GM12801 (cell line): ENCODE measurements at regions not wholly inside any gene's neighbourhood (a gene's known extent, or its start where the extent isn't known, plus 50 kb on each side); places are given as distances from the start of the nearest gene placed in this dataset.

ENCODE experiments used
- CTCF ChIP-seq: IDR thresholded peaks from one replicate; pipeline ENCODE4 v1.5.1; 2011; ENCODE audit warnings: control low read depth; ENCODE audit not compliant: insufficient read length; ENCODE audit errors: extremely low read depth

- TF ChIP-seq CTCF = no peak
These were observed 104.7 kb upstream of the VEPH1 start for GRCh38 chr3:157607826-157608405.

GRCh38 chr3:157606852-157607197, 103.6 kb upstream of the VEPH1 start:
- TF ChIP-seq CTCF = no peak

DNA sequence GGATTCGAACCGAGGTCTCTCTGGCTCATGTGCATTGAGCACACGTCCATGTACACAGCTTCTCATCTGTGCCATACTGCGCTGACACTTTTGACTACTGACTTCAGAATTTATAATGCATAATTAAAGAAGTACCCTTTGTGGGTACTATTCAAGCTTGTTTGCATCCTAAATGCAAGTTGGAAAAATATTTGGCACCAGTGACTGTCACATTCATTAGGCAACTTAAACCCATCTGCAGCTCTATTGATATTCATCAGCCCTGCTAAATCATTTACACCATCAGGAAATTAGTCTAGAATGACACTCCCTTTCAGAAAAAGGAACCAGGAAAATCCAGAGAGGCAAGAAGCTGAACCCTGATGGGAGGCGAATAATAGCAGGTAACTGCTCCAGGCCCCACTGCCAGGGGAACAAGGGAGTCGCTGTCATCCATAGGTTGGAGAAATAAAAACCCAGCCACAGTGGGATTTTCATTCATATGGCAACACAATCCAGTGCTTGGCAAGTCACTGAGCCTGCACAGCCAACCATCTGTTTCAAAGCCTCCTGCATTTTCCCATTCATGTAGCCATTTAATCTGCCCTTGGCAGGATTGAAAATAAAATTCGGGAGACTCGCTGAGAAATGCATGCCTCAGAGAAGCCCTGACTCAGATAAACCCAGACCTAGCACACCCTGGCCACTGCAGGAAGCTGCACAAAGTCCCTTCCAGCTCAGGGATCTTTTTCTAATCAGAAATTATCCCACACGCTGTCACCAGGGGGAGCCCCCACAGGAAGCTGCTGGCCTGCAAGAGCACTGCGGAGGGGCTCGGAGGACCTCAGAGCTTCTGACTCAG, 103.0 kb upstream of the VEPH1 start:
- no peak for TF ChIP-seq CTCF

GRCh38 chr3:157605356-157605755, 102.1 kb upstream of the VEPH1 start:
- no peak for TF ChIP-seq CTCF

GRCh38 chr3:157602424-157602823, 99.2 kb upstream of the VEPH1 start:
- no peak for TF ChIP-seq CTCF

- TF ChIP-seq CTCF = no peak
These were observed 92.0 kb upstream of the VEPH1 start for GRCh38 chr3:157595259-157595658.

GRCh38 chr3:157594413-157594812, 91.2 kb upstream of the VEPH1 start:
- no peak for TF ChIP-seq CTCF
